AML-193 (cell line): ENCODE measurements at regions not wholly inside any gene's neighbourhood (a gene's known extent, or its start where the extent isn't known, plus 50 kb on each side); places are given as distances from the start of the nearest gene placed in this dataset.
"Not testable (repeated sequence)": the region's sequence is repeated elsewhere in the genome, so short reads cannot be mapped to it uniquely, and the experiment has no call there.

Experiments
- DNase-seq, 2 experiments: peaks; one replicate each; lab custom pipeline; 2025; lab: John Stamatoyannopoulos, UW

GRCh38 chr2:16755442-16755841 lies 89.8 kb upstream of the CYRIA start:
- no peak for DNase-seq

- not testable (repeated sequence) for DNase-seq
Measured at GRCh38 chr2:16753025-16753424, 87.4 kb upstream of the CYRIA start.

DNA sequence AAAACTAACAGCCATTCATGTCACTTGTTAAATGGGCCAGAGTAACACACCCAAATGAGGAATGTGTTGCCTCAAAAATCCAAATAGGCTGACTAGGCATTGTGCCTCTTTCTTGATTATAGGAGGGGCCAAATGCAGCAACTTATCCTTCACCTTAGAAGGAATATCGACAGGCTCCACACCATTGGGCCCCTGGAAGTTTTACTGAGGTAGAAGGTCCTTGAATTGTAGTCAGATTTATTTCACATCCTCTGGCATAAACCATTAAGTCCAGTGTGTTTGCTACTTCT lies 85.2 kb upstream of the CYRIA start:
- DNase-seq, result not testable (repeated sequence)

DNA sequence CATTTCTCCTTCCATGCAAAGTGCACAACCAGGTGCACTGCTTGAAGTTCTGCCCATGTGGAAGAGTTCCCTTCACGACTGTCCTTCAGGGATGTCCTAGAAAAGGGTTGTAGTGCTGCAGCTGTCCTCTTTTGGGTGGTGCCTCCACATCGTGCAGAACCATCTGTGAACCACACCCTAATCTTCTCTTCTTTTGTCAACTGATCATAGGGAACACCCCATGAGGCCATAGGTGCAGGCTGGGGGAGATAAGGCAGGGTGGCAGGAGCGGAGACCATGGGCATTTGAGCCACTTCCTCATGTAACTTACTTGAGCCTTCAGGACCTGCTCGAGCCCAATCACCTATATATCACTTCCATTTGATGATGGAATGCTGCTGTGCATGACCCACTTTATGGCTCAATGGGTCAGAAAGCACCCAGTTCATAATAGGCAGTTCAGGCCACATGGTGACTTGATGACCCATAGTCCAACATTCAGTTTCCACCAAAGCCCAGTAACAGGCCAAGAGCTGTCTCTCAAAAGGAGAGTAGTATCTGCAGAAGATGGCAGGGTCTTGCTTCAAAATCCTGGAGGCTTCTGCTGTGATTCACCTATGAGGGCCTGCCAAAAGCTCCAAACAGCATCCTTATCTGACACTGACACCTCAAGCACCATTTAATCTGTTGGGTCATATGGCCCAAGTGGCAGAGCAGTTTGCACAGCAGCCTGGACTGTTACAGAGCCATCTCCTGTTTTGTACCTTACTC lies 84.7 kb upstream of the CYRIA start:
- no peak for DNase-seq

GRCh38 chr2:16748511-16749266 lies 83.1 kb upstream of the CYRIA start:
- not testable (repeated sequence) for DNase-seq

DNA sequence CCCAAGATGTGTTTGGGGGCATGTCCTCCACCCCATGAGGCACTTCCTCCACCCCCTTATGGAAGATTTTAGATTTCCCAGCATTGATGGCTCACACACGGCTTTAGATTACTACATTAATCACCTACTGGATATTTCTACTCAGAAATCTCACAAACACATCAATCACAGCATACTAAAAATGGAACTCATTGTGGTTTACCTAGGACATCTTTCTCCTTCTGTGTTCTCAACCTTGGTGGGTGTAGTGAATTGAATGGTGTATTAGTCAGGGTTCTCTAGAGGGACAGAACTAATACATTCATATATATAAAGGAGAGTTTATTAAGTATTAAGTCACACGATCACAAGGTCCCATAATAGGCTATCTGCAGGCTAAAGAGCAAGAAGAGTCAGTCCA lies 82.1 kb upstream of the CYRIA start:
- no peak for DNase-seq

DNA sequence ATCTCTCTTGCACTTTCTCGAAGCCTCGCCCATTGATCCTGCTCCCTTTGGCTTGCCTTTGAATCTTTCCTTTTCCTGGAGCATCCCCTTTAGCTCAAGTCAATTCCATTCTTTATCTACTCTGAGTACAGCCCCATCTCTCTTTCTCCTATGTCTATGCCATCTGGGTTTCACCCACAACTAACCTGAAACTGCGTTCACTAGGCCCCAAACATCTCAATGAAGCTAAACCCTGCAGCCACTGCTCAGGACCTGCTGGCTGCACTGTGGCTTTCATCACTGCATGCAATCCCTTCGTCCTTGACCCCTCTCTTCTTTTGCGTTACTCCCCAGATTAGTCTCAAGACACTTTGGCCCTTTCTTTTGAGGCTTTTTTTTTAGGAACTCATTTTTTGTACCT lies 81.6 kb upstream of the CYRIA start:
- no peak for DNase-seq

GRCh38 chr2:16746833-16747232 lies 81.2 kb upstream of the CYRIA start:
- no peak for DNase-seq

- no peak for DNase-seq
Measured at GRCh38 chr2:16746329-16746728, 80.7 kb upstream of the CYRIA start.

DNA sequence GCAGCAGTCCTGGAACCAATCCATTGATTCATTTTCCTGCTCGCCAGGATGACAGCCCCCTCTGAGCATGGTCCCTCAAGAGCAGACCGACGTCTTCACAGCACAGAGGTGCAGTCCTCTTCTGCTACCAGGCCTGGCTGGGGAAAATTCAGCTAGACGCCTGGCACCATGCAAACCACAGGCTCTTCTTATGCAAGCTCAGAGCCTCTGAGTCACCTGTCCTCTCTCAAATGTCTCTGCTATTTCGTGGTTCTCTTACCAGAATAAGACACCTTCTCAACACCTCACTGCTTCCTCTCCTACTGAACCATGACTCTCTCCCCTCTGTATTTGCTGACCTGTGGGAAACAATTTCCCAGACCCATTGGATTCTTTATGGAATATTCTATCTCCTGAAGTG lies 79.8 kb upstream of the CYRIA start:
- DNase-seq, result no peak

- no peak for DNase-seq
Measured at GRCh38 chr2:16744521-16744920, 78.9 kb upstream of the CYRIA start.

GRCh38 chr2:16742026-16742425 lies 76.4 kb upstream of the CYRIA start:
- DNase-seq, result no peak

DNA sequence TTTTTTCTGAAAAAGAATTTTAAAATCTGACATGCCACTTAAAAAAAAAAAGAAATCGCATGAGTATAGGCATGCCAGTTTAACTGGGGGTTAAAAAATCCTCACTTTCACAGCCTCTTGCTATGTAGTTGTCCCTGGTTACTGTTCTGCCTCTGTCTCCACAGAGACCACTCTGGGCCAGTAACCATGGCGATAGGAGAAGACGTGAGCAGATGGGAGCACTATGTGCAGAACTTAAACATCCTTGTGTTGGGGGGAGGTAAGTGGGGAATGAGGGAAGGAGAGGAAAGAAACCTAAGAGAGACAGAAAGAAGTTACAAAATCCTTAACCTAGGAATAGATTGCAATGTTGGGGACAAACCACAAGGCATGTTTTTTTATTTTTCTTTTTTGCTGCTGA lies 75.9 kb upstream of the CYRIA start:
- no peak for DNase-seq

DNA sequence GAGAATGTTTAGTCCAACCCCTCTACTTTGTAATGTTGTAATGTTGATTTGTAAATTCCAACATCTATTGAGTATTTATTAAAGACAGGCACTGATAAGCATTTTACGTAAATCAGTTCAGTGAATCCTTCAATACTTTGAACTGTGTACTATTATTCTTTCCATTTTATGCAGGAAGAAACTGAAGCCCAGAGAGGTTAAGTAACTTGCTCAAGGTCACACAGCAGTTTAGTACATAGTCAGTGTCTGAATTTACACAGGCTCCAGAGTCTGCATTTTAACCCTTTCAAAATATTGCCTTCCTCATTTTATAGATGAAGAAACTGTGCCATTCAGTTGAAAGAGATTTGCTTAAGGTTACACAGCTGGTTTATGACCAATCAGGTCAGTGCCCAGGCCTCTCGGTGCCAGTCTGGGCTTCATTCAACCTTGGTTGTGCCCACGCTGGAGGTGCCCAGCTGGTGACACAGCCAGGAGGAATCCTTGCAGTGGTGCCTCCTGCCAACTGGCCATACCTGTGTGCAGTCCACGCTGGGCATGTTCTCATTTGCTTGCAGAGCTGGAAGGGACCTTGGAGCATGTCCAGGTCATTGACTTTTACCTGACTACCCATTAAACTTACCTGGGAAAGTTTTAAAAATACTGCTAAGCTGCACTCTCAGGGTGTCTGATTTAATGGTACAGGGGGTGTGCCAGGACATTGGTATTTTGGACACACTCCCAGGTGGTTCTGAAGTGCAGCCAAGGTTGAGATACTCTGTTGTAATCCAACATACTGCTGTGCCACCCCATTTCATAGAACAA lies 74.3 kb upstream of the CYRIA start:
- no peak for DNase-seq

- no peak for DNase-seq
Measured at GRCh38 chr2:16738361-16739225, 73.0 kb upstream of the CYRIA start.

DNA sequence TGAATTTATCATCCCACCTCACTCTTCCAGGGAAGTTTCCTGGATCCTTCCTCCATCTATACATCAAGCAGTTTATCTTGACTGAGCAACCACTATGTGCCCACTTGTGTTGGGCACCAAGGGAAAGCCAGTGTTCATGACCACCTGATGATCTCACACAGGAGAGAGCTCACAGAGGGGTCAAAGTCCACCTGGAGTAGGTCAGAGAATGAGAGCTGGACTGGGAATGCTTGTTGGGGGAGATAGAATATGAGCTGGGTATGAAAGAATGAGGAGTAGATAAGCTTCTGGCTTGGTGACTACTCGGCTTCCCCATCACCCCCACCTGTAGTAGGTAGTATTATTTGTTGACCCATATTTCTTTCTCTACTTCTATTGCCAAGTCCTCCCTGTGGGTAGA lies 72.2 kb upstream of the CYRIA start:
- no peak for DNase-seq

- DNase-seq, result no peak
Measured at GRCh38 chr2:16736633-16737032, 71.0 kb upstream of the CYRIA start.

- no peak for DNase-seq
Measured at GRCh38 chr2:16729335-16729734, 63.7 kb upstream of the CYRIA start.

DNA sequence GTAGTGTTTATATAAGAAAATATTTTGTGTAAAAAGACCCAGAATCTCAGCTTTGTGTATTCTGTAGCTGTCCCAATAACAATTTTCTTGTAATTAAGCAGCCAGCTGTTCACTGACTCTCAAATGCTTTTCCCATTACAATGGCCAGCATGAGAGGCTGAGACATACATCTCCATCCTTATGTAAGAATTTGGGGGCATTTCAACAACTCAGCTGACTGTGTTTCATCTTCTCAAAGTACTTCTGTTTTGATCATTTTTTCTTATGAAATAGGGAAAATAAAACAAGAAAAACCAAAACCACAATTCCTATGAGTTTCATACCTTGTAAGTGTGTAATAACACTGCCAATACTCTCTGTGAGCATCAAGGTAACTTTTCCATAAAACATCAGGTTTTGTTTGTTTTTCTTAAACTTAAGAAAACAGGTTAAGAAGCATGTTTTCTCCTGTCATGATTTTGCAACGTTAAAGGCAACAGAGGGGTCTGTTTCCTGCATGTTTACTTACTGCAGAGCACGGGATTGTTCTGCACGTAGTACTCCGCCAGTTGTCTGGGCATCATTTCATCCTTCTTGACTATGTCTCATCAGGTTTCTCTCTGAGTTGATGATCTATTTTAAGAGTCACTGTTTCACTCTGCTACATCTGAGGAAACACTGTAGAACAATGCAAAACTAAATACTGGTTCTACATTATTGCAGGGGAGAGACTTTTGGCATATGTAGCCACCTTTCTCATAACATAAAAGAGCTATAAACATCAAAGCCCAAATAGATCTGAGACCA lies 62.9 kb upstream of the CYRIA start:
- no peak for DNase-seq

DNA sequence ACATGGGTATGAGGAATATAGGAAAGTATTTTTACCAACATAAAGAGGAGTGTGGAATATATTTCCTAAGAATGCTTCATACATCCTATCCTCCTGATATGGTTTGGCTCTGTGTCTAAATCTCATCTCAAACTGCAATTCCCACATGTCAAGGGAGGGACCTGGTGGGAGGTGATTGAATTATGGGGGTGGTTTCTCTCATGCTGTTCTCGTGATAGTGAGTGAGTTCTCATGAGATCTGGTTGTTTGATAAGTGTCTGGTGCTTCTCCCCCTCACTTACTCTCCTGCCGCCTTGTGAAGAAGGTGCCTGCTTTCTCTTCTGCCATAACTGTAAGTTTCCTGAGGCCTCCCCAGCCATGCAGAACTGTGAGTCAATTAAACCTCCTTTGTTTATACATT lies 62.2 kb upstream of the CYRIA start:
- DNase-seq, result not testable (repeated sequence)

DNA sequence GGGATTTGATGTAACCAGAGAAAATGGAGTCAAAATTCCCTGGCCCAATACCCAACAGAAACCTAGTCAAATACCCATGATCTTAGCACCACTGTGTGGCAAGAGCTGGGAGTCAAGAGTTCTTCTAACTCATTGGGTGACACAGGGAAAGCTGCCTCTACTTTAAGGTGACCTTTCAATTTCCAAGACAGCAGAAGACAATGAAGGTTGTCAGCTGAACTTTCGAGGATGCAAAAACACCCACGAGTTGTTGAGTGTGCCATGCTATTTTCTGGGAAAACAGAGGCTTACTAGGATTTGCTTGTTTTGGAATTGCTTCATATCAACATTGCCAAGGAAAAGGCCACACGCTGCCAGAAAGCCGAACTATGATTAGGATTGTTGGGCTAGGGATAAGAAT lies 61.6 kb upstream of the CYRIA start:
- DNase-seq, result no peak
